ENCODE measurements at regions not wholly inside any gene's neighbourhood (a gene's known extent, or its start where the extent isn't known, plus 50 kb on each side); places are given as distances from the start of the nearest gene placed in this dataset.
A peak's percentile ranks its signal among the peaks of the same experiment; 100 is the strongest.

DNA sequence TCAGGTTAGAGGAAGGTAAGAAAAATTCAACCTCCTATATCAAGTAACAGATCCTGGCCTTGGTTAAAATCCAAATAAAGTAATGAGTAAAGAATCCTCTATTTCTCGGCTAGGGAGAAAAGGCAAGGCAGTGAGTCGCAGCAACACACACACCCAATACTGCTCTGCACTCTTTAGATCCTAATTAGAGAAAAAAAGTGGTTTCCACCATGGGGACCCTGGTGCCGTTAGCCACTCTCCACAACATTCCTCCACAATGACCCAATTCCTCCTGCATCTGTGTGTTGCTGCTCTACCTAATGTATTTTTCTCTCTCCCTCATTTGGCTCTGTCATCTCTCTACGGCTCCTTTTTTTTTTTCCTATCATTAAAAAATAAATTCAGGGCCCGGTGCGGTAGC lies 462.7 kb downstream of the METTL4 start:
- no peak; the same call in 1 of the 2 replicates for ATAC-seq

DNA sequence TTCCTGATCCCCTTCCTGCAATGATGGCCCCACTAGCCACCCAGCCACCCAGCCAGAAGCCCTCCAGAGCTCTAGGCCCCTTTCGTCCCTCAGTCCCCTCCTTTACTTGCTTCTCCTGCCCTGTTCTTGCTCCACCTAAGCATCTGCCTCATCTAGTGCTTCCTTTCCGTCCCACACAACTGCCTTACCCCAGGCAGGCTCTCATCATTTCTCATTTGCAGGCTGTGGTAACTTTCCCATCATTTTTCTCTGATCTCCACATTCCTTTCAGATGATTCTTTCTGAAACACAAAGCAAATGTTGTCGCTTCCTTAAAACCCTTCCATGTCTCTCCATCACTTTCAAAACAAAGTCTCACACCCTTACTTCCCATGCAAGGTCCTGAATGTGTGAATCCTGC lies 459.8 kb downstream of the METTL4 start:
- Mint-ChIP-seq H3K9me3 (peaks cover 31% of the 10 kb centered on the region), H3K4me3 (no peak overlapping the region), H3K27ac (no peak overlapping the region), H3K27me3 (ENCODE audit: low read depth) (no peaks in the 10 kb centered on the region), H3K36me3 (no peaks in the 10 kb centered on the region; the same call in 1 of the 2 replicates), H3K4me1 (peaks cover 7% of the 10 kb centered on the region)
- no peak for ATAC-seq
- no peak for DNase-seq (ENCODE audit: low spot score)
- ChIA-PET POLR2A (no interaction called here), CTCF (no interaction called here)
- TF ChIP-seq, protein P1, sequence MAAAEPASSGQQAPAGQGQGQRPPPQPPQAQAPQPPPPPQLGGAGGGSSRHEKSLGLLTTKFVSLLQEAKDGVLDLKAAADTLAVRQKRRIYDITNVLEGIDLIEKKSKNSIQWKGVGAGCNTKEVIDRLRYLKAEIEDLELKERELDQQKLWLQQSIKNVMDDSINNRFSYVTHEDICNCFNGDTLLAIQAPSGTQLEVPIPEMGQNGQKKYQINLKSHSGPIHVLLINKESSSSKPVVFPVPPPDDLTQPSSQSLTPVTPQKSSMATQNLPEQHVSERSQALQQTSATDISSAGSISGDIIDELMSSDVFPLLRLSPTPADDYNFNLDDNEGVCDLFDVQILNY (CRISPR knock-in tag; IDR thresholded peaks at IDR 0.05): no peak
- no peak for TF ChIP-seq ZBTB21 (CRISPR knock-in tag; IDR thresholded peaks at IDR 0.05; ENCODE audit: borderline replicate concordance)

More for the DNA sequence above, 462.7 kb downstream of the METTL4 start:
- no peak for TF ChIP-seq TEAD4 (CRISPR knock-in tag; IDR thresholded peaks at IDR 0.05)
- TF ChIP-seq MYBL2 (CRISPR knock-in tag; IDR thresholded peaks at IDR 0.05): no peak
- TF ChIP-seq, protein P1 (CRISPR knock-in tag; IDR thresholded peaks at IDR 0.05): no peak
- TF ChIP-seq, protein P2, sequence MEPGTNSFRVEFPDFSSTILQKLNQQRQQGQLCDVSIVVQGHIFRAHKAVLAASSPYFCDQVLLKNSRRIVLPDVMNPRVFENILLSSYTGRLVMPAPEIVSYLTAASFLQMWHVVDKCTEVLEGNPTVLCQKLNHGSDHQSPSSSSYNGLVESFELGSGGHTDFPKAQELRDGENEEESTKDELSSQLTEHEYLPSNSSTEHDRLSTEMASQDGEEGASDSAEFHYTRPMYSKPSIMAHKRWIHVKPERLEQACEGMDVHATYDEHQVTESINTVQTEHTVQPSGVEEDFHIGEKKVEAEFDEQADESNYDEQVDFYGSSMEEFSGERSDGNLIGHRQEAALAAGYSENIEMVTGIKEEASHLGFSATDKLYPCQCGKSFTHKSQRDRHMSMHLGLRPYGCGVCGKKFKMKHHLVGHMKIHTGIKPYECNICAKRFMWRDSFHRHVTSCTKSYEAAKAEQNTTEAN (CRISPR knock-in tag; IDR thresholded peaks at IDR 0.05): no peak
- TF ChIP-seq, protein P3, sequence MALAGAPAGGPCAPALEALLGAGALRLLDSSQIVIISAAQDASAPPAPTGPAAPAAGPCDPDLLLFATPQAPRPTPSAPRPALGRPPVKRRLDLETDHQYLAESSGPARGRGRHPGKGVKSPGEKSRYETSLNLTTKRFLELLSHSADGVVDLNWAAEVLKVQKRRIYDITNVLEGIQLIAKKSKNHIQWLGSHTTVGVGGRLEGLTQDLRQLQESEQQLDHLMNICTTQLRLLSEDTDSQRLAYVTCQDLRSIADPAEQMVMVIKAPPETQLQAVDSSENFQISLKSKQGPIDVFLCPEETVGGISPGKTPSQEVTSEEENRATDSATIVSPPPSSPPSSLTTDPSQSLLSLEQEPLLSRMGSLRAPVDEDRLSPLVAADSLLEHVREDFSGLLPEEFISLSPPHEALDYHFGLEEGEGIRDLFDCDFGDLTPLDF (CRISPR knock-in tag; IDR thresholded peaks at IDR 0.05): no peak
- Mint-ChIP-seq H3K9me3 (peaks cover 22% of the 10 kb centered on the region), H3K27me3 (ENCODE audit: low read depth) (no peaks in the 10 kb centered on the region), H3K27ac (no peak overlapping the region), H3K36me3 (no peaks in the 10 kb centered on the region), H3K4me1 (no peaks in the 10 kb centered on the region), H3K4me3 (no peak overlapping the region)
- POLR2A ChIA-PET: no interaction called here
- CTCF ChIA-PET: no interaction called here
- no peak for DNase-seq (ENCODE audit: low spot score)

DNA sequence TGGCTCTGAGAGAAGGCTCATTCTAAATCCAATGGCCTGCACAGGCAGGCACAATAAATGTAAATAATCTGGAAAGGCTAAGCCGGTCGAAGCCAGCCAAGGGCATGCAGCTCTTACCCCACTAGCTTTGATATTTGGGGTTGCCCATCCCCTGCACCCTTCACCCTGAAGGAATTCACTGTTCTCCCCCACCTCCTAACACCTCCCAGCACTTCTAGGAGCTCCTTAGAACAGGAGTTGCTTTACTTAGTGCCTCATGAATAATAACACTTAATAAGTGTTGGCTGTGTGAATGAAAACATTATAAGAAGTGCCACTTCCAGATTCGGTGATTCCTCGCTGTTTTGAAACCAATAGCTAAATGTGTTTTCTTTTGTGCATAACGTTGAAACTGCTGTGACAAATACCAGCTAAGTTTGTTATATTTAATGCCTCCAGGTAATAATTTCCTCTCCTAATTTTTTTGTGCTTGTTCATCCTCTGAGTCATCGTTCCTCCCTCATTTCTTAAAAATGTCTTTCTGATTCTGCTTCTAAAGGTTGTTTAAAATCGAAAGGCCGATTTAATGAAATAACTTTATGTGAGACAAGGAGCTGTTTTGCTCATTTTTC lies 458.8 kb downstream of the METTL4 start:
- H3K9me3 Mint-ChIP-seq: peaks cover 31% of the 10 kb centered on the region

DNA sequence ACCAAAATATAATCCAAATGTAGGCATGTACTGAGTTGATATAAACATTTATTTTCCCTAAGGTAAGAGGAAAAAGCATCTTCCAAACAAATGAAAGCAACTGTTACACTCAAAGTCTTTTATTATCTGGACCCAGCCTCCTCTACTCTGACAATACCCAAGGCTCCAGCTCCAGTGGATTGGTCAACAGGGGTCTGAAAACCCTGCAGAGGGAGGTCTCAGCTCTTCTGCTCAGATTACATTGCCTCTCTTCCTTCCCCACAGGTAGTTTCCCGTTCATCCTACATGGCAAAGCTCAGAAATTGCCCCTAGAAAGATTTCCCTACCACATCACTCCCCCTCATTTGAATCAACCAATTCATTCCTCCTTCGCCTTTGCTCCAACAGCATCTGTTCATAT lies 457.0 kb downstream of the METTL4 start:
- POLR2A ChIA-PET: no interaction called here
- Mint-ChIP-seq H3K9me3 (peaks cover 31% of the 10 kb centered on the region), H3K27ac (no peak overlapping the region), H3K4me3 (no peak overlapping the region), H3K4me1 (peaks cover 7% of the 10 kb centered on the region), H3K27me3 (ENCODE audit: low read depth) (no peaks in the 10 kb centered on the region), H3K36me3 (no peaks in the 10 kb centered on the region; the same call in 1 of the 2 replicates)
- CTCF ChIA-PET: interaction anchor here (3.0 kb wide), 1 partner anchor 10 kb away, joined by 14 read pairs; no protein-coding TSS in a partner anchor
- DNase-seq (ENCODE audit: low spot score): no peak
- ATAC-seq: peak; percentile 90
- TF ChIP-seq CREM (CRISPR knock-in tag; IDR thresholded peaks at IDR 0.05) (no peak), MXD4 (CRISPR knock-in tag; IDR thresholded peaks at IDR 0.05; ENCODE audit: borderline replicate concordance) (no peak), ETV6 (CRISPR knock-in tag; IDR thresholded peaks at IDR 0.05) (no peak), TEAD1 (CRISPR knock-in tag; IDR thresholded peaks at IDR 0.05) (no peak), IRF2 (CRISPR knock-in tag; IDR thresholded peaks at IDR 0.05; ENCODE audit: borderline replicate concordance, low read depth) (no peak)
- TF ChIP-seq, protein P4, sequence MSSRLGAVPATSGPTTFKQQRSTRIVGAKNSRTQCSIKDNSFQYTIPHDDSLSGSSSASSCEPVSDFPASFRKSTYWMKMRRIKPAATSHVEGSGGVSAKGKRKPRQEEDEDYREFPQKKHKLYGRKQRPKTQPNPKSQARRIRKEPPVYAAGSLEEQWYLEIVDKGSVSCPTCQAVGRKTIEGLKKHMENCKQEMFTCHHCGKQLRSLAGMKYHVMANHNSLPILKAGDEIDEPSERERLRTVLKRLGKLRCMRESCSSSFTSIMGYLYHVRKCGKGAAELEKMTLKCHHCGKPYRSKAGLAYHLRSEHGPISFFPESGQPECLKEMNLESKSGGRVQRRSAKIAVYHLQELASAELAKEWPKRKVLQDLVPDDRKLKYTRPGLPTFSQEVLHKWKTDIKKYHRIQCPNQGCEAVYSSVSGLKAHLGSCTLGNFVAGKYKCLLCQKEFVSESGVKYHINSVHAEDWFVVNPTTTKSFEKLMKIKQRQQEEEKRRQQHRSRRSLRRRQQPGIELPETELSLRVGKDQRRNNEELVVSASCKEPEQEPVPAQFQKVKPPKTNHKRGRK (CRISPR knock-in tag; IDR thresholded peaks at IDR 0.05; ENCODE audit: borderline replicate concordance): no peak
- TF ChIP-seq, protein P5, sequence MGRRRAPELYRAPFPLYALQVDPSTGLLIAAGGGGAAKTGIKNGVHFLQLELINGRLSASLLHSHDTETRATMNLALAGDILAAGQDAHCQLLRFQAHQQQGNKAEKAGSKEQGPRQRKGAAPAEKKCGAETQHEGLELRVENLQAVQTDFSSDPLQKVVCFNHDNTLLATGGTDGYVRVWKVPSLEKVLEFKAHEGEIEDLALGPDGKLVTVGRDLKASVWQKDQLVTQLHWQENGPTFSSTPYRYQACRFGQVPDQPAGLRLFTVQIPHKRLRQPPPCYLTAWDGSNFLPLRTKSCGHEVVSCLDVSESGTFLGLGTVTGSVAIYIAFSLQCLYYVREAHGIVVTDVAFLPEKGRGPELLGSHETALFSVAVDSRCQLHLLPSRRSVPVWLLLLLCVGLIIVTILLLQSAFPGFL (CRISPR knock-in tag; IDR thresholded peaks at IDR 0.05; ENCODE audit: borderline replicate concordance): no peak
- TF ChIP-seq, protein P6, sequence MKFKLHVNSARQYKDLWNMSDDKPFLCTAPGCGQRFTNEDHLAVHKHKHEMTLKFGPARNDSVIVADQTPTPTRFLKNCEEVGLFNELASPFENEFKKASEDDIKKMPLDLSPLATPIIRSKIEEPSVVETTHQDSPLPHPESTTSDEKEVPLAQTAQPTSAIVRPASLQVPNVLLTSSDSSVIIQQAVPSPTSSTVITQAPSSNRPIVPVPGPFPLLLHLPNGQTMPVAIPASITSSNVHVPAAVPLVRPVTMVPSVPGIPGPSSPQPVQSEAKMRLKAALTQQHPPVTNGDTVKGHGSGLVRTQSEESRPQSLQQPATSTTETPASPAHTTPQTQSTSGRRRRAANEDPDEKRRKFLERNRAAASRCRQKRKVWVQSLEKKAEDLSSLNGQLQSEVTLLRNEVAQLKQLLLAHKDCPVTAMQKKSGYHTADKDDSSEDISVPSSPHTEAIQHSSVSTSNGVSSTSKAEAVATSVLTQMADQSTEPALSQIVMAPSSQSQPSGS (CRISPR knock-in tag; IDR thresholded peaks at IDR 0.05; ENCODE audit: borderline replicate concordance, low read depth): no peak

More for the DNA sequence above, 458.8 kb downstream of the METTL4 start:
- Mint-ChIP-seq H3K4me3 (no peak overlapping the region), H3K4me1 (peaks cover 7% of the 10 kb centered on the region), H3K27me3 (ENCODE audit: low read depth) (no peaks in the 10 kb centered on the region), H3K27ac (no peak overlapping the region), H3K36me3 (no peaks in the 10 kb centered on the region; the same call in 1 of the 2 replicates)
- ChIA-PET POLR2A (no interaction called here), CTCF (interaction anchor here (3.0 kb wide), 1 partner anchor 8 kb away, joined by 14 read pairs; no protein-coding TSS in a partner anchor)
- TF ChIP-seq NR3C1 (CRISPR knock-in tag; conservative IDR thresholded peaks at IDR 0.05; ENCODE audit: low read depth) (no peak), RORB (CRISPR knock-in tag; IDR thresholded peaks at IDR 0.05) (no peak), NFE2L1 (CRISPR knock-in tag; IDR thresholded peaks at IDR 0.05) (no peak)
- TF ChIP-seq, protein P7, sequence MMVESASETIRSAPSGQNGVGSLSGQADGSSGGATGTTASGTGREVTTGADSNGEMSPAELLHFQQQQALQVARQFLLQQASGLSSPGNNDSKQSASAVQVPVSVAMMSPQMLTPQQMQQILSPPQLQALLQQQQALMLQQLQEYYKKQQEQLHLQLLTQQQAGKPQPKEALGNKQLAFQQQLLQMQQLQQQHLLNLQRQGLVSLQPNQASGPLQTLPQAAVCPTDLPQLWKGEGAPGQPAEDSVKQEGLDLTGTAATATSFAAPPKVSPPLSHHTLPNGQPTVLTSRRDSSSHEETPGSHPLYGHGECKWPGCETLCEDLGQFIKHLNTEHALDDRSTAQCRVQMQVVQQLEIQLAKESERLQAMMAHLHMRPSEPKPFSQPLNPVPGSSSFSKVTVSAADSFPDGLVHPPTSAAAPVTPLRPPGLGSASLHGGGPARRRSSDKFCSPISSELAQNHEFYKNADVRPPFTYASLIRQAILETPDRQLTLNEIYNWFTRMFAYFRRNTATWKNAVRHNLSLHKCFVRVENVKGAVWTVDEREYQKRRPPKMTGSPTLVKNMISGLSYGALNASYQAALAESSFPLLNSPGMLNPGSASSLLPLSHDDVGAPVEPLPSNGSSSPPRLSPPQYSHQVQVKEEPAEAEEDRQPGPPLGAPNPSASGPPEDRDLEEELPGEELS (CRISPR knock-in tag; IDR thresholded peaks at IDR 0.05): no peak
- ATAC-seq: no peak
- no peak for DNase-seq (ENCODE audit: low spot score)

Data from WTC11 (cell line).